ENCODE measurements at regions not wholly inside any gene's neighbourhood (a gene's known extent, or its start where the extent isn't known, plus 50 kb on each side); places are given as distances from the start of the nearest gene placed in this dataset.

DNA sequence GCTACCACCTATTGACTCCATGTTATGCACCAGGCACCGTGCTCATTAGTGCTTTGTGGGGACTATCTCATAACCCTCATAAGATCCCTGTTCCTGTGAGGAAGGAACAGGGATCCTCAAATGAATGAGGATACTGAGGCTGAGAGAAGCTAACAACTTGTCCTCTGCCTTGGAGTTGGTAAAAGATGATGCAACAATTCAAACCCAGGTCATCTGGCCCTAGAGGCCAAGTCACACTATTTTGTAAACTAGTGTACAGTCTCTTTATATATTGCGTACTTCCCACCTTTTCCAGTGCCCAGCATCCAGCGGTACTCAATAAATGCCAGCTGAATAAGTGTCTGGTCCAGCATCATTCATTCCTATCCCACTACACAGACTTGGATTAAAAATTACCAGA is 92.6 kb downstream of the RCN1 start:
- TF ChIP-seq ZNF202 (tag by site-specific recombination; IDR thresholded peaks at IDR 0.05; ENCODE audit: borderline replicate concordance), result no peak
- no peak for TF ChIP-seq ZNF76 (tag by site-specific recombination; IDR thresholded peaks at IDR 0.05; ENCODE audit: borderline replicate concordance, low read depth)
- TF ChIP-seq MYNN (tag by site-specific recombination; IDR thresholded peaks at IDR 0.05; ENCODE audit: borderline replicate concordance), result no peak
- TF ChIP-seq, protein P1, sequence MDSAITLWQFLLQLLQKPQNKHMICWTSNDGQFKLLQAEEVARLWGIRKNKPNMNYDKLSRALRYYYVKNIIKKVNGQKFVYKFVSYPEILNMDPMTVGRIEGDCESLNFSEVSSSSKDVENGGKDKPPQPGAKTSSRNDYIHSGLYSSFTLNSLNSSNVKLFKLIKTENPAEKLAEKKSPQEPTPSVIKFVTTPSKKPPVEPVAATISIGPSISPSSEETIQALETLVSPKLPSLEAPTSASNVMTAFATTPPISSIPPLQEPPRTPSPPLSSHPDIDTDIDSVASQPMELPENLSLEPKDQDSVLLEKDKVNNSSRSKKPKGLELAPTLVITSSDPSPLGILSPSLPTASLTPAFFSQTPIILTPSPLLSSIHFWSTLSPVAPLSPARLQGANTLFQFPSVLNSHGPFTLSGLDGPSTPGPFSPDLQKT (IDR thresholded peaks at IDR 0.05; ENCODE audit: borderline replicate concordance, low read depth, low read length), result no peak
- no peak for TF ChIP-seq ZNF768 (tag by site-specific recombination; IDR thresholded peaks at IDR 0.05)
- no peak for TF ChIP-seq ZNF274 (IDR thresholded peaks at IDR 0.05; ENCODE audit: low read length)
- no peak for TF ChIP-seq ZNF274 (tag by site-specific recombination; IDR thresholded peaks at IDR 0.05; ENCODE audit: borderline replicate concordance)
- no peak for TF ChIP-seq RBAK (tag by site-specific recombination; IDR thresholded peaks at IDR 0.05)
- no peak for TF ChIP-seq ZNF174 (tag by site-specific recombination; IDR thresholded peaks at IDR 0.05)

All from HEK293 (cell line).